ENCODE measurements at regions not wholly inside any gene's neighbourhood (a gene's known extent, or its start where the extent isn't known, plus 50 kb on each side); places are given as distances from the start of the nearest gene placed in this dataset.

- no peaks in the 10 kb centered on the region for H3K27me3 ChIP-seq (ENCODE audit: insufficient read depth, low read length)
- H4K20me1 ChIP-seq (ENCODE audit: insufficient read depth, low read length), result no peaks in the 10 kb centered on the region
- TF ChIP-seq, protein P1, sequence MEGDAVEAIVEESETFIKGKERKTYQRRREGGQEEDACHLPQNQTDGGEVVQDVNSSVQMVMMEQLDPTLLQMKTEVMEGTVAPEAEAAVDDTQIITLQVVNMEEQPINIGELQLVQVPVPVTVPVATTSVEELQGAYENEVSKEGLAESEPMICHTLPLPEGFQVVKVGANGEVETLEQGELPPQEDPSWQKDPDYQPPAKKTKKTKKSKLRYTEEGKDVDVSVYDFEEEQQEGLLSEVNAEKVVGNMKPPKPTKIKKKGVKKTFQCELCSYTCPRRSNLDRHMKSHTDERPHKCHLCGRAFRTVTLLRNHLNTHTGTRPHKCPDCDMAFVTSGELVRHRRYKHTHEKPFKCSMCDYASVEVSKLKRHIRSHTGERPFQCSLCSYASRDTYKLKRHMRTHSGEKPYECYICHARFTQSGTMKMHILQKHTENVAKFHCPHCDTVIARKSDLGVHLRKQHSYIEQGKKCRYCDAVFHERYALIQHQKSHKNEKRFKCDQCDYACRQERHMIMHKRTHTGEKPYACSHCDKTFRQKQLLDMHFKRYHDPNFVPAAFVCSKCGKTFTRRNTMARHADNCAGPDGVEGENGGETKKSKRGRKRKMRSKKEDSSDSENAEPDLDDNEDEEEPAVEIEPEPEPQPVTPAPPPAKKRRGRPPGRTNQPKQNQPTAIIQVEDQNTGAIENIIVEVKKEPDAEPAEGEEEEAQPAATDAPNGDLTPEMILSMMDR (IDR thresholded peaks at IDR 0.05; ENCODE audit: extremely low read depth, low read depth, low read length), result no peak
- no peaks in the 10 kb centered on the region for H3K36me3 ChIP-seq (ENCODE audit: insufficient read depth, low read length)
- no peak overlapping the region for H3K4me3 ChIP-seq (ENCODE audit: insufficient read depth, low read length)
- no peak overlapping the region for H2AFZ ChIP-seq (ENCODE audit: low read length)
- no peaks in the 10 kb centered on the region for H3K79me2 ChIP-seq (ENCODE audit: insufficient read depth, low read length)
- no peak overlapping the region for H3K27ac ChIP-seq (ENCODE audit: low read depth, low read length)
- H3K9me3 ChIP-seq (ENCODE audit: low read depth, low read length), result no peaks in the 10 kb centered on the region
- DNase-seq (ENCODE audit: insufficient read length, low spot score, missing footprints), result peak; percentile 17
- H3K4me2 ChIP-seq (ENCODE audit: insufficient read depth, low read length), result no peak overlapping the region
- no peaks in the 10 kb centered on the region for H3K4me1 ChIP-seq (ENCODE audit: insufficient read depth, low read length)
Measured at GRCh38 chr13:104641309-104641708, 1575.1 kb upstream of the SLC10A2 start.

DNA sequence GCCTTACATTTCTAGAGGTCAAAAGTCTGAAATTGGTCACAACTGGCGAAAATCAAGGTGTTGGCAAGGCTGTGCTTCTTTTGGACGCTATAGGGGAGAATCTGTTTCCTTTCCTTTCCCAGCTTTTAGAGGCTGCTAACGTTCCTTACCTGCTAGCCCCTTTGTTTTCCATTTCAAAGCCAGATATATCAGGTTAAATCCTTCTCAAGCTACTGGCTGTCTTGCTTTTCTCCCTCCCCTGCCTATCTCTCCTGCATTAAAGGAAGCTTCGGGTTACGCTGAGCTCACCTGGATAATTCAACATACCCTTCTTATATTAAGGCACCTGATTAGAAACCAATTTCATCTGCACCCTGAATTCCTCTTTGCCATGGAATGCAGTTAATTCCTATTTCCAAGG is 1569.7 kb upstream of the SLC10A2 start:
- Histone ChIP-seq H3K9me3 (ENCODE audit: low read depth, low read length) (no peaks in the 10 kb centered on the region), H3K27ac (ENCODE audit: low read depth, low read length) (no peak overlapping the region), H4K20me1 (ENCODE audit: insufficient read depth, low read length) (no peaks in the 10 kb centered on the region), H2AFZ (ENCODE audit: low read length) (no peak overlapping the region), H3K4me3 (ENCODE audit: insufficient read depth, low read length) (no peak overlapping the region), H3K36me3 (ENCODE audit: insufficient read depth, low read length) (no peaks in the 10 kb centered on the region), H3K27me3 (ENCODE audit: insufficient read depth, low read length) (no peaks in the 10 kb centered on the region), H3K79me2 (ENCODE audit: insufficient read depth, low read length) (no peaks in the 10 kb centered on the region), H3K4me1 (ENCODE audit: insufficient read depth, low read length) (no peaks in the 10 kb centered on the region), H3K4me2 (ENCODE audit: insufficient read depth, low read length) (no peak overlapping the region)
- TF ChIP-seq, protein P1 (IDR thresholded peaks at IDR 0.05; ENCODE audit: extremely low read depth, low read depth, low read length), result no peak
- no peak for DNase-seq (ENCODE audit: insufficient read length, low spot score, missing footprints)

- DNase-seq (ENCODE audit: insufficient read length, low spot score, missing footprints), result no peak
- no peaks in the 10 kb centered on the region for H3K4me1 ChIP-seq (ENCODE audit: insufficient read depth, low read length)
- TF ChIP-seq, protein P1 (IDR thresholded peaks at IDR 0.05; ENCODE audit: extremely low read depth, low read depth, low read length), result no peak
- H3K4me3 ChIP-seq (ENCODE audit: insufficient read depth, low read length), result no peak overlapping the region
- H3K79me2 ChIP-seq (ENCODE audit: insufficient read depth, low read length), result no peaks in the 10 kb centered on the region
- H3K9me3 ChIP-seq (ENCODE audit: low read depth, low read length), result no peaks in the 10 kb centered on the region
- H3K27me3 ChIP-seq (ENCODE audit: insufficient read depth, low read length), result no peaks in the 10 kb centered on the region
- no peaks in the 10 kb centered on the region for H4K20me1 ChIP-seq (ENCODE audit: insufficient read depth, low read length)
- H3K27ac ChIP-seq (ENCODE audit: low read depth, low read length), result no peak overlapping the region
- H3K36me3 ChIP-seq (ENCODE audit: insufficient read depth, low read length), result no peaks in the 10 kb centered on the region
- no peak overlapping the region for H2AFZ ChIP-seq (ENCODE audit: low read length)
- H3K4me2 ChIP-seq (ENCODE audit: insufficient read depth, low read length), result no peak overlapping the region
Measured at GRCh38 chr13:104634016-104634415, 1567.8 kb upstream of the SLC10A2 start.

DNA sequence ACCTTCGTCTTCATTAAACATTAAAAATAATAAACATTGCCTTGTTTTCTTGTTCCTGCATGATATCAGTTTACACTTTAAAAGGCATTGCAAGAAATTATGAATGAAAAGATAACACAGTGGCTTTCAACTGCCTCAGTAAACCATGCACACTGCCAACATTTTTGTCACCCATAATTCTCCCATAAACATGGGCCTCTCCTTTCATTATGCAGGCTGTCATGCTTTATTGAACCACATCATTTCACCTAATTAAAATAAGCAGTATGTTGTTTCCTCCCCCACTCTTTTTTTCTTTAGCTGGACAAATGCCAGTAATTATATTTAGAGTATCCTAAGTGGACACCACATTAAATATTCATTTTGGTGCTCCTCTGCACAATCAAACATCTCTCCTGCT is 1566.5 kb upstream of the SLC10A2 start:
- no peaks in the 10 kb centered on the region for H4K20me1 ChIP-seq (ENCODE audit: insufficient read depth, low read length)
- no peak for DNase-seq (ENCODE audit: insufficient read length, low spot score, missing footprints)

More for the DNA sequence above, 1566.5 kb upstream of the SLC10A2 start:
- Histone ChIP-seq H3K27me3 (ENCODE audit: insufficient read depth, low read length) (no peaks in the 10 kb centered on the region), H3K4me1 (ENCODE audit: insufficient read depth, low read length) (no peaks in the 10 kb centered on the region), H3K9me3 (ENCODE audit: low read depth, low read length) (no peaks in the 10 kb centered on the region), H3K36me3 (ENCODE audit: insufficient read depth, low read length) (no peaks in the 10 kb centered on the region), H3K79me2 (ENCODE audit: insufficient read depth, low read length) (no peaks in the 10 kb centered on the region), H3K4me2 (ENCODE audit: insufficient read depth, low read length) (no peak overlapping the region), H2AFZ (ENCODE audit: low read length) (no peak overlapping the region), H3K4me3 (ENCODE audit: insufficient read depth, low read length) (no peak overlapping the region), H3K27ac (ENCODE audit: low read depth, low read length) (no peak overlapping the region)
- TF ChIP-seq, protein P1 (IDR thresholded peaks at IDR 0.05; ENCODE audit: extremely low read depth, low read depth, low read length), result no peak

Data from osteoblast (primary cell).